Colonic mucosa (tissue), 4 donors: ENCODE measurements at regions not wholly inside any gene's neighbourhood (a gene's known extent, or its start where the extent isn't known, plus 50 kb on each side); places are given as distances from the start of the nearest gene placed in this dataset.
"Not testable (repeated sequence)": the region's sequence is repeated elsewhere in the genome, so short reads cannot be mapped to it uniquely, and the experiment has no call there.

Experiments used
- DNase-seq: peaks from one replicate; pipeline ENCODE4 v3.0.0-alpha.2; 2020
- H3K27ac ChIP-seq: fragments of 200-600 bp; one replicate; pipeline ENCODE4 v1.8.0; 2021
- H3K27me3 ChIP-seq: fragments of 200-600 bp; one replicate; pipeline ENCODE4 v1.8.0; 2021
- H3K36me3 ChIP-seq: fragments of 200-600 bp; one replicate; pipeline ENCODE4 v1.8.0; 2021
- H3K4me1 ChIP-seq: fragments of 200-600 bp; one replicate; pipeline ENCODE4 v1.8.0; 2021; ENCODE audit warnings: mild to moderate bottlenecking
- H3K4me3 ChIP-seq: fragments of 200-600 bp; one replicate; pipeline ENCODE4 v1.8.0; 2021
- H3K9ac ChIP-seq, 2 donors: one replicate each; pipeline ENCODE4 v1.7.0; 2013; ENCODE audit warnings: control low read depth in 2 of 2, low read depth in 2 of 2, low read length in 2 of 2
- H3K9me3 ChIP-seq: fragments of 200-600 bp; one replicate; pipeline ENCODE4 v1.8.0; 2021
- CTCF ChIP-seq: fragments of 200-600 bp; IDR thresholded peaks from one replicate; pipeline ENCODE4 v1.8.0; 2022; ENCODE audit warnings: antibody characterized with exemption, mild to moderate bottlenecking
- intact Hi-C: fragments of 100-400 bp; cut with DNase I; formaldehyde crosslinking; loops from one replicate; pipeline ENCODE4 v1.14.1; 2022
- donor health status: healthy.
- donor health status: DM: no; HTN: no; CAD: no.
- donor health status: DM: no; HTN: no; CAD: no.

GRCh38 chr14:105641075-105641937 is 114.9 kb downstream of the TMEM121 start:
- no peak overlapping the region for H3K27ac ChIP-seq
- no peak for DNase-seq

GRCh38 chr14:105641951-105642350 is 115.6 kb downstream of the TMEM121 start:
- H3K9ac ChIP-seq, DNase-seq, H3K4me3 ChIP-seq, H3K27ac ChIP-seq, H3K4me1 ChIP-seq, intact Hi-C loops, H3K36me3 ChIP-seq, H3K27me3 ChIP-seq, H3K9me3 ChIP-seq: not testable (repeated sequence)

More at GRCh38 chr14:105641075-105641937, 114.9 kb downstream of the TMEM121 start:
- intact Hi-C loops = no loop called here
- Histone ChIP-seq H3K4me1 (no peaks in the 10 kb centered on the region), H3K36me3 (no peaks in the 10 kb centered on the region), H3K9me3 (no peaks in the 10 kb centered on the region), H3K4me3 (no peak overlapping the region), H3K9ac (no peak overlapping the region), H3K27me3 (no peaks in the 10 kb centered on the region)
- TF ChIP-seq CTCF = no peak

GRCh38 chr14:105642486-105642885 is 116.1 kb downstream of the TMEM121 start:
- H3K27me3 ChIP-seq, DNase-seq, H3K9me3 ChIP-seq, H3K4me1 ChIP-seq, H3K4me3 ChIP-seq, H3K36me3 ChIP-seq, H3K27ac ChIP-seq, H3K9ac ChIP-seq, intact Hi-C loops: not testable (repeated sequence)

DNA sequence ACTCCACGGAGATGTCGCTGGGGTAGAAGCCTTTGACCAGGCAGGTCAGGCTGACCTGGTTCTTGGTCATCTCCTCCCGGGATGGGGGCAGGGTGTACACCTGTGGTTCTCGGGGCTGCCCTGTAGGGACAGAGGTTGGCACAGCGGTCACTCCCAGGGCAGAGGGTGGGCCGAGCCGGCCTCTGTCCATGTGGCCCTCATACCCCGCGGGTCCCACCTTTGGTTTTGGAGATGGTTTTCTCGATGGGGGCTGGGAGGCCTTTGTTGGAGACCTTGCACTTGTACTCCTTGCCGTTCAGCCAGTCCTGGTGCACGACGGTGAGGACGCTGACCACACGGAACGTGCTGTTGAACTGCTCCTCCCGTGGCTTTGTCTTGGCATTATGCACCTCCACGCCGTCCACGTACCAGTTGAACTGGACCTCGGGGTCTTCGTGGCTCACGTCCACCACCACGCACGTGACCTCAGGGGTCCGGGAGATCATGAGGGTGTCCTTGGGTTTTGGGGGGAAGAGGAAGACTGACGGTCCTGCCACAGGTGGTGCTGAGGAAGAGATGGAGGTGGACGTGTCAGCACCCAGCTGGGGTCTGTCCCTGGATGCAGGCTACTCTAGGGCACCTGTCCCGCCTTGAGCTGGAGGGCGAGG is 117.1 kb downstream of the TMEM121 start:
- H3K27ac ChIP-seq, H3K4me1 ChIP-seq, DNase-seq, intact Hi-C loops, H3K4me3 ChIP-seq, H3K9ac ChIP-seq, H3K36me3 ChIP-seq, H3K9me3 ChIP-seq, H3K27me3 ChIP-seq: not testable (repeated sequence)

DNA sequence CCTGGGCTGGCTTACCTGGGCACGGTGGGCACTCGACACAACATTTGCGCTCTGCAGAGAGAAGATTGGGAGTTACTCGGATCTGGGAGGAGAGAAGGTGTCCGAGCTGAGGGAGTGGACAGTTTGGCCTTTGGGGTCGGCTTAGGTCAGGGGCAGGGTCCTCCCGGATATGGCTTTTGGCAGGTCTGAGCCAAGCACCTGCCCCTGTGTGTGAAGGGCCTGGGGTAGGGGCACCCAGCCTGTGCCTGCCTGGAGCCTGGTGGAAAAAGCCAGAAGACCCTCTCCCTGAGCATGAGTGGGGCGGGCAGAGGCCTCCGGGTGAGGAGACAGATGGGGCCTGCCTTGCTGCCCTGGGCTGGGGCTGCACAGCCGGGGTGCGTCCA is 117.7 kb downstream of the TMEM121 start:
- H3K27me3 ChIP-seq, intact Hi-C loops, H3K4me3 ChIP-seq, H3K27ac ChIP-seq, H3K9ac ChIP-seq, H3K9me3 ChIP-seq, H3K4me1 ChIP-seq, DNase-seq, H3K36me3 ChIP-seq: not testable (repeated sequence)

DNA sequence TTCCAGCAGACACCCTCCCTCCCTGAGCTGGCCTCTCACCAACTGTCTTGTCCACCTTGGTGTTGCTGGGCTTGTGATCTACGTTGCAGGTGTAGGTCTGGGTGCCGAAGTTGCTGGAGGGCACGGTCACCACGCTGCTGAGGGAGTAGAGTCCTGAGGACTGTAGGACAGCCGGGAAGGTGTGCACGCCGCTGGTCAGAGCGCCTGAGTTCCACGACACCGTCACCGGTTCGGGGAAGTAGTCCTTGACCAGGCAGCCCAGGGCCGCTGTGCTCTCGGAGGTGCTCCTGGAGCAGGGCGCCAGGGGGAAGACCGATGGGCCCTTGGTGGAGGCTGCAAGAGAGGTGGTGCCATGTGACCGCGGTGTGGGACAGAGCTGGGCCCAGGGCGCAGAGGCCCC is 118.1 kb downstream of the TMEM121 start:
- H3K36me3 ChIP-seq, intact Hi-C loops, H3K4me1 ChIP-seq, H3K4me3 ChIP-seq, H3K9ac ChIP-seq, H3K27ac ChIP-seq, H3K27me3 ChIP-seq, H3K9me3 ChIP-seq, DNase-seq: not testable (repeated sequence)

- intact Hi-C loops, H3K9me3 ChIP-seq: not testable (repeated sequence)
These were observed 118.5 kb downstream of the TMEM121 start for GRCh38 chr14:105644891-105645290.

GRCh38 chr14:105645389-105645788 is 119.0 kb downstream of the TMEM121 start:
- H3K36me3 ChIP-seq, H3K27me3 ChIP-seq, H3K27ac ChIP-seq, H3K4me3 ChIP-seq, H3K9ac ChIP-seq, DNase-seq, intact Hi-C loops, H3K4me1 ChIP-seq, H3K9me3 ChIP-seq: not testable (repeated sequence)

More at GRCh38 chr14:105644891-105645290, 118.5 kb downstream of the TMEM121 start:
- H3K4me3 ChIP-seq, H3K27ac ChIP-seq, H3K27me3 ChIP-seq, DNase-seq, H3K9ac ChIP-seq, H3K4me1 ChIP-seq, H3K36me3 ChIP-seq: not testable (repeated sequence)

DNA sequence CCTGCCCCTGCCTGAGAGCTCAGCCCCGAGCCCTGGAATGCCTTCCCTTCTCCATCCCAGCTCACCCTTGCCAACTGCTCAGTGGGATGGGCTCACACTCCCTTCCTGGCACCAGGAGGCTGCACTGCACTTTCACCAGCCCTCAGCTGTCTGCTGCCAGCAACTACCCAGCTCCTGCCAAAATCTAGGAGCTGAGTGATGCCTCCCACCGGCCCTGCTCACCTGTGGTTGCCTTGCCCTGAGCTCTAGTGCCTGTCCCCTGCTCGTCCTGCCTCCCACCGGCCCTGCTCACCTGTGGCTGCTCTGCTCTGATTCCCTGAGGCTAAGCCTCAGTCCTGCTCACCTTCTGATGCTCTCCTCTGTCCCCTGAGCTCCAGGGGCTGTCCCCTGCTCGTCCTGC is 119.8 kb downstream of the TMEM121 start:
- Histone ChIP-seq H3K4me3 (no peak overlapping the region), H3K4me1 (no peaks in the 10 kb centered on the region), H3K9me3 (no peaks in the 10 kb centered on the region), H3K27me3 (no peaks in the 10 kb centered on the region), H3K27ac (no peak overlapping the region), H3K9ac (no peak overlapping the region), H3K36me3 (no peaks in the 10 kb centered on the region)
- no peak for DNase-seq
- no peak for TF ChIP-seq CTCF
- intact Hi-C loops = no loop called here

GRCh38 chr14:105646711-105647281 is 120.4 kb downstream of the TMEM121 start:
- H3K4me1 ChIP-seq, H3K27ac ChIP-seq, H3K27me3 ChIP-seq, DNase-seq, H3K36me3 ChIP-seq, intact Hi-C loops, H3K4me3 ChIP-seq, H3K9me3 ChIP-seq, H3K9ac ChIP-seq: not testable (repeated sequence)

GRCh38 chr14:105647426-105647783 is 121.0 kb downstream of the TMEM121 start:
- intact Hi-C loops, H3K27ac ChIP-seq, H3K4me1 ChIP-seq, H3K27me3 ChIP-seq, H3K9ac ChIP-seq, DNase-seq, H3K9me3 ChIP-seq, H3K4me3 ChIP-seq, H3K36me3 ChIP-seq: not testable (repeated sequence)
